C4-2B (cell line): ENCODE measurements at regions not wholly inside any gene's neighbourhood (a gene's known extent, or its start where the extent isn't known, plus 50 kb on each side); places are given as distances from the start of the nearest gene placed in this dataset.

Experiments
- ZFX ChIP-seq: fragments of 450-650 bp; IDR thresholded peaks from 2 replicates; pipeline ENCODE4 v1.6.1; 2017
- TF ChIP-seq, protein P1 (sequence below): fragments of 450-650 bp; conservative IDR thresholded peaks from 2 replicates; pipeline ENCODE4 v1.5.1; 2017; ENCODE audit warnings: mild to moderate bottlenecking

DNA sequence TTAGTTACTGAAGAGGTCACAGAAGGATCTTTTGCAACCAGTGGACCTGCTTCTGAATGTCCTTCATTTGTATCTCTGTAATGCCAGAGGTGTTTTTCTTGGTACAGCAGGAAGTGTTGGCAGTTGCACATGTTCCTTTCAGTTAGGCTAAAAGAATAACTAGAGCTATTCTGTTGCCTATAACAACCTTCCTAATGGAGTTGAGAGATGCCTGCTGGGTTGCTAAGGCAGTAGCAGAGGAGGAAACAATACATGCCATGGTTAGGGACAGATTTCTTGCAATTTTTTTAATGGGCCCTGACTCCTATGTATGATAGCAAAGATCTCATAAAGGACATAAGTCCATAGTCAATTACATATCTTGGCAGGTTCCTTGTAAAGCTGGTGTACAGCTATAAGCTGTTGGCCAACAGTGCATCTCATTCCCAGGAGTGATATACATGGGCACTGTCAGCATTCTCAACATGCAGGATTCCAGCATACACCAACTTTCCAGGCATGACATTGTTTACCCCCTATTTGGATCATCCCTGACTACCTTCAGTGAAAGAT, 556.6 kb downstream of the CCER1 start:
- TF ChIP-seq, protein P1, sequence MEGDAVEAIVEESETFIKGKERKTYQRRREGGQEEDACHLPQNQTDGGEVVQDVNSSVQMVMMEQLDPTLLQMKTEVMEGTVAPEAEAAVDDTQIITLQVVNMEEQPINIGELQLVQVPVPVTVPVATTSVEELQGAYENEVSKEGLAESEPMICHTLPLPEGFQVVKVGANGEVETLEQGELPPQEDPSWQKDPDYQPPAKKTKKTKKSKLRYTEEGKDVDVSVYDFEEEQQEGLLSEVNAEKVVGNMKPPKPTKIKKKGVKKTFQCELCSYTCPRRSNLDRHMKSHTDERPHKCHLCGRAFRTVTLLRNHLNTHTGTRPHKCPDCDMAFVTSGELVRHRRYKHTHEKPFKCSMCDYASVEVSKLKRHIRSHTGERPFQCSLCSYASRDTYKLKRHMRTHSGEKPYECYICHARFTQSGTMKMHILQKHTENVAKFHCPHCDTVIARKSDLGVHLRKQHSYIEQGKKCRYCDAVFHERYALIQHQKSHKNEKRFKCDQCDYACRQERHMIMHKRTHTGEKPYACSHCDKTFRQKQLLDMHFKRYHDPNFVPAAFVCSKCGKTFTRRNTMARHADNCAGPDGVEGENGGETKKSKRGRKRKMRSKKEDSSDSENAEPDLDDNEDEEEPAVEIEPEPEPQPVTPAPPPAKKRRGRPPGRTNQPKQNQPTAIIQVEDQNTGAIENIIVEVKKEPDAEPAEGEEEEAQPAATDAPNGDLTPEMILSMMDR: no peak
- no peak for TF ChIP-seq ZFX
